ENCODE measurements at regions not wholly inside any gene's neighbourhood (a gene's known extent, or its start where the extent isn't known, plus 50 kb on each side); places are given as distances from the start of the nearest gene placed in this dataset.

GRCh38 chr2:22692746-22693145, 692.2 kb upstream of the KLHL29 start:
- no peak for DNase-seq

- no peak for DNase-seq
Observed at GRCh38 chr2:22694300-22694699, 690.7 kb upstream of the KLHL29 start.

- DNase-seq = no peak
Observed at GRCh38 chr2:22694856-22695255, 690.1 kb upstream of the KLHL29 start.

GRCh38 chr2:22697054-22697788, 687.8 kb upstream of the KLHL29 start:
- no peak for DNase-seq

GRCh38 chr2:22701561-22702160, 683.3 kb upstream of the KLHL29 start:
- DNase-seq = no peak

GRCh38 chr2:22703286-22703920, 681.6 kb upstream of the KLHL29 start:
- no peak for DNase-seq

GRCh38 chr2:22719396-22719795, 665.6 kb upstream of the KLHL29 start:
- no peak for DNase-seq

- DNase-seq = no peak
Observed at GRCh38 chr2:22729466-22729865, 655.5 kb upstream of the KLHL29 start.

GRCh38 chr2:22734373-22735045, 650.5 kb upstream of the KLHL29 start:
- DNase-seq = no peak

GRCh38 chr2:22737144-22737543, 647.8 kb upstream of the KLHL29 start:
- DNase-seq = no peak

- DNase-seq = no peak
Observed at GRCh38 chr2:22741216-22741615, 643.8 kb upstream of the KLHL29 start.

GRCh38 chr2:22748909-22749308, 636.1 kb upstream of the KLHL29 start:
- DNase-seq = no peak

GRCh38 chr2:22753476-22753875, 631.5 kb upstream of the KLHL29 start:
- DNase-seq = no peak

GRCh38 chr2:22756276-22757043, 628.5 kb upstream of the KLHL29 start:
- DNase-seq = no peak

- DNase-seq = no peak
Observed at GRCh38 chr2:22769497-22769896, 615.5 kb upstream of the KLHL29 start.

- DNase-seq = no peak
Observed at GRCh38 chr2:22784566-22784965, 600.4 kb upstream of the KLHL29 start.

- DNase-seq = no peak
Observed at GRCh38 chr2:22786817-22787216, 598.2 kb upstream of the KLHL29 start.

- DNase-seq = no peak
Observed at GRCh38 chr2:22787745-22788144, 597.2 kb upstream of the KLHL29 start.

GRCh38 chr2:22788749-22789327, 596.1 kb upstream of the KLHL29 start:
- DNase-seq = no peak

GRCh38 chr2:22795287-22795866, 589.6 kb upstream of the KLHL29 start:
- no peak for DNase-seq

GRCh38 chr2:22798386-22798785, 586.6 kb upstream of the KLHL29 start:
- no peak for DNase-seq

- DNase-seq = no peak
Observed at GRCh38 chr2:22800412-22800811, 584.6 kb upstream of the KLHL29 start.
